Stomach smooth muscle (tissue), 2 donors: ENCODE measurements at regions not wholly inside any gene's neighbourhood (a gene's known extent, or its start where the extent isn't known, plus 50 kb on each side); places are given as distances from the start of the nearest gene placed in this dataset.
"Not testable (repeated sequence)": the region's sequence is repeated elsewhere in the genome, so short reads cannot be mapped to it uniquely, and the experiment has no call there.

ENCODE experiments used
- H3K27ac ChIP-seq: one replicate; pipeline ENCODE4 v1.7.0; 2013; ENCODE audit warnings: mild to moderate bottlenecking, low read length, inconsistent platforms
- H3K27me3 ChIP-seq, 2 donors: one replicate each; pipeline ENCODE4 v1.7.0; 2013; ENCODE audit warnings: low read length in 2 of 2; ENCODE audit not compliant: insufficient read depth in 2 of 2, control insufficient read depth in 1 of 2
- H3K36me3 ChIP-seq, 2 donors: one replicate each; pipeline ENCODE4 v1.7.0; 2013; ENCODE audit warnings: low read length in 2 of 2; ENCODE audit not compliant: control insufficient read depth in 2 of 2, insufficient read depth in 2 of 2
- H3K4me1 ChIP-seq: one replicate; pipeline ENCODE4 v1.7.0; 2013; ENCODE audit warnings: low read length; ENCODE audit not compliant: control insufficient read depth, insufficient read depth
- H3K4me3 ChIP-seq, 2 donors: one replicate each; pipeline ENCODE4 v1.7.0; 2013; ENCODE audit warnings: low read length in 2 of 2
- H3K9ac ChIP-seq, 2 donors: one replicate each; pipeline ENCODE4 v1.7.0; 2013; ENCODE audit warnings: low read length in 2 of 2, mild to moderate bottlenecking in 1 of 2
- H3K9me3 ChIP-seq, 2 donors: one replicate each; pipeline ENCODE4 v1.7.0; 2013; ENCODE audit warnings: low read length in 2 of 2; ENCODE audit not compliant: control insufficient read depth in 2 of 2
- donor health status: healthy.
- donor health status: Pancreatic carcinoma.

DNA sequence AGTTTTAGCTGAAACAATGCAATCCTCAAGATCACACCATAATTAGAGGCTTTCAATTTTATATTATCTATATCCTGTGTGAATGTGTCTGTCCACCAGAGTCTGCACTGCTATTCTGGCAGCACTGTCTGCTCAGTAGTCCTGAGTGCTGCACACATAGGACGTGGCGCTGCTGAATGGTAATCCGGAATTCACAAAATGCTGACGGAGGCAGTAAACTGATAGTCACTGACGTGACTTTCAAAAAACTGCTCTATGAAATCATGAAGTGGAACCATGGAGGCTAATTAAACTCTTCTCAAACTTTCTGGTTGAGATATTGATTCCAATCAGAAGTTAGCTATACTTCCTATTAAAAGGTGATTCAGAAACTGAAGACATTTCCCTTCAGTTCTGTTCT lies 190.8 kb upstream of the NOX3 start:
- Histone ChIP-seq H3K27ac (no peak overlapping the region), H3K9me3 (no peaks in the 10 kb centered on the region), H3K4me1 (no peaks in the 10 kb centered on the region), H3K36me3 (no peaks in the 10 kb centered on the region), H3K4me3 (no peak overlapping the region), H3K9ac (no peak overlapping the region), H3K27me3 (no peaks in the 10 kb centered on the region)

DNA sequence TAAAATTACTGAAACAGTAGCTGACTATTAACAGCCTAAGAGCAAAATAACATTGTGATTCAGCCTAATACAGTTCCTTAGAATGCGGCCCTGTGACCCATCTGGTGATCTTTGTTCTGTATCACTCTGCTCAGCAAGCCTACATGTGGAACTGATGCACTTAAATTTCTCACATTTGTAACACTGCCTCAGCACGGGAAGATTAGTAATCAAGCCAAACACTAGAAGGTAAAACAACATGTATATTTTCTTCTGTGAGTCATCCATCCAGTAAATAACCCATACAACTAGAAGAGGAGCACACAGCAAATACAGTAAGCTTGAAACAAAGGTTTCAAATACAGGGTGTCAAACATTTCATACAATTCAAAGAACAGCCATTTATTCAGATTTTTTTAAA lies 189.7 kb upstream of the NOX3 start:
- Histone ChIP-seq H3K9ac (no peak overlapping the region), H3K36me3 (no peaks in the 10 kb centered on the region), H3K9me3 (no peaks in the 10 kb centered on the region), H3K27ac (no peak overlapping the region), H3K27me3 (no peaks in the 10 kb centered on the region), H3K4me1 (no peaks in the 10 kb centered on the region), H3K4me3 (no peak overlapping the region)

DNA sequence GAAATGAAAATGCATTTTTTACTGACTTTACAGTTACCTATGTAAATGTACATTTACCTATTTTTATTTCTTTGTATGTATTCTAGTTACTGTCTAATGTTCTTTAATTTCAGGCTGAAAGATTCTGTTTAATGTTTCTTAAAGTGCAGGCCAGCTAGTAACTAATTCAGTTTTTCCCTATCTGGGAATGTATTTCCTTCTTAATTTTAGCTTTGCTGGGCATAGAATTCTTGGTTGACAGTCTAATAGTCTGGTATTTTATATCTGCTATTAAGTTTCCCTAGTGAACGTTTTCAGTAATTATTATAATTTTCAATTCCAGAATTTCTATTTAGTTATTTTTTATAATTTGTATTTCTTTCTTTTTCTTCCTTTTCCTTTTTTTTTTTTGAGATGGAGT lies 186.0 kb upstream of the NOX3 start:
- H3K4me3 ChIP-seq, result no peak overlapping the region
- H3K9me3 ChIP-seq, result no peaks in the 10 kb centered on the region
- H3K27me3 ChIP-seq, result no peaks in the 10 kb centered on the region
- no peak overlapping the region for H3K9ac ChIP-seq
- H3K4me1 ChIP-seq, result no peaks in the 10 kb centered on the region
- H3K36me3 ChIP-seq, result no peaks in the 10 kb centered on the region
- H3K27ac ChIP-seq, result no peak overlapping the region

DNA sequence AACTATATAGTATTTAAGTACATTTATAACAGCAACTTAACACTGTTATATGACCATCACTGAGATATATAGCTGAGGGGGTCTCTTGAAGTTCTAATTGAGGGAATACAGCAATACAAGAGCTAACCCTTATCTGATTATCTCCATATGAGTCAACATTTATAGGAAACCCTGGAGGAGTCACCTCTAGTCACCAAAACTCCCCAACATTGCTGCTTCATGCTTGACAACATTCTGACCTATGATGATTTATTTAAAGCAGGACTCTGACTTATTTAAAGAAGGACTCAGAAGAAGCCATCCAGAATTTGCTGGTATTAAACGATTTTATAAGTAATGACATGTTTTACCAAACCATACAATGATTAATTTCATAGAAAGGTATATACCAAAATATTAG lies 182.6 kb upstream of the NOX3 start:
- Histone ChIP-seq H3K9ac (no peak overlapping the region), H3K27me3 (no peaks in the 10 kb centered on the region), H3K4me3 (no peak overlapping the region), H3K36me3 (no peaks in the 10 kb centered on the region), H3K27ac (no peak overlapping the region), H3K9me3 (no peaks in the 10 kb centered on the region), H3K4me1 (no peaks in the 10 kb centered on the region)

DNA sequence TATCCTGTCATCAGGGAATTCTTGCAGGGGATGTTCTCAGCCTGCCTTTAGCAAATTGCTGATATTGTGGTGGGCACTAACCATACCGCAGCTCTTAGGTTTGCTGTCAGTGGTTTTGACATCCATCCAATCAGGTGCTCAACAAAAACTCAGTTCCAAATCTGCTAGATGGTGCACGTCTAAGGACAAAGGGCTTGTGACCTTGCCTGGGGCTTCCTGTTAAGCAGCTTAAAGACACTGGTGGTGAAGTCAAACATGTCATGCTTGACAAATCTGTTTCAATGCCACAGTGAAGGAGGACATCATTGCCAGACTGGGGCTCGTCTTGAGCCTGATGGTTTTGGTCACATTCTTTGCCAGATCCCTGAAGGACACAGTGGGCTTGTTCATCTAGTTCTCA lies 179.8 kb upstream of the NOX3 start:
- no peak overlapping the region for H3K9ac ChIP-seq
- H3K36me3 ChIP-seq, result no peaks in the 10 kb centered on the region
- H3K4me1 ChIP-seq, result no peaks in the 10 kb centered on the region
- H3K9me3 ChIP-seq, result no peaks in the 10 kb centered on the region
- no peaks in the 10 kb centered on the region for H3K27me3 ChIP-seq
- H3K27ac ChIP-seq, result no peak overlapping the region
- no peak overlapping the region for H3K4me3 ChIP-seq

DNA sequence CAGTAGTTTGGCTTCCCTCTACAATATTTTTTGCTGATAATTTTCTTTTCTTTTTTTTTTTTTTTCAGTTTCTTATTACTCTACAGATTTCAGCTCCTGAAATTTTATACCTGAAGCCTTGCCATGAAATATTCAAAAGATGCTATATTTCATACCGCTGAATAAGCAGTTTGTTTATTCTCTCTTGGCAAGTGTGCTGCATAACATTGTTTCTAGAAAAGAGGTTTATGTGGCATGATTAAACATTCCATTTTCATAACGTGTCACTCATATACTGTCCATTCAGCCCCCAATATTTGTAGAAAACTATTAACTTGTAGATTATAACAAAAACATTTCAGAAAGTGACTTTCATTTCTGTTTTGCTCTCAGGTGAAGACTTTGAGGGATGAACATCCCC lies 174.4 kb upstream of the NOX3 start:
- Histone ChIP-seq H3K27me3 (no peaks in the 10 kb centered on the region), H3K9ac (no peak overlapping the region), H3K9me3 (peaks cover 0 to 4% of the 10 kb centered on the region in 2 donors), H3K27ac (no peak overlapping the region), H3K4me3 (no peak overlapping the region), H3K4me1 (no peaks in the 10 kb centered on the region), H3K36me3 (no peaks in the 10 kb centered on the region)

DNA sequence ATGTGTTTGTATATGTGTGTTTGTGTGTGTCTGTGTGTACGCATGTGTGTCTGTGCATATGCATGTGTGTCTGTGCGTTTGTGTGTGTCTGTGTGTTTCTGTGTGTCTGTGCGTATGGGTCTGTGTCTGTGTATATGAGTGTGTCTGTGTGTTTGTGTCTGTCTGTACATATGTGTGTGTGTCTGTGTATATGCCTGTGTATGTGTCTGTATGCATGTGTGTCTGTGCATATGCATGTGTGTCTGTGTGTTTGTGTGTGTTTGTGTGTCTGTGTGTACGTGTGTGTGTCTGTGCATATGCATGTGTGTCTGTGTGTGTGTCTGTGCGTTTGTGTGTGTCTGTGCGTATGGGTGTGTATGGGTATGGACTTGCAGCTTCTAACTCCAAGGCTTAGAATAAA lies 174.0 kb upstream of the NOX3 start:
- no peaks in the 10 kb centered on the region for H3K36me3 ChIP-seq
- H3K9ac ChIP-seq, result no peak overlapping the region
- no peak overlapping the region for H3K27ac ChIP-seq
- H3K9me3 ChIP-seq, result peaks cover 0 to 4% of the 10 kb centered on the region in 2 donors
- H3K4me1 ChIP-seq, result no peaks in the 10 kb centered on the region
- no peaks in the 10 kb centered on the region for H3K27me3 ChIP-seq
- H3K4me3 ChIP-seq, result no peak overlapping the region

DNA sequence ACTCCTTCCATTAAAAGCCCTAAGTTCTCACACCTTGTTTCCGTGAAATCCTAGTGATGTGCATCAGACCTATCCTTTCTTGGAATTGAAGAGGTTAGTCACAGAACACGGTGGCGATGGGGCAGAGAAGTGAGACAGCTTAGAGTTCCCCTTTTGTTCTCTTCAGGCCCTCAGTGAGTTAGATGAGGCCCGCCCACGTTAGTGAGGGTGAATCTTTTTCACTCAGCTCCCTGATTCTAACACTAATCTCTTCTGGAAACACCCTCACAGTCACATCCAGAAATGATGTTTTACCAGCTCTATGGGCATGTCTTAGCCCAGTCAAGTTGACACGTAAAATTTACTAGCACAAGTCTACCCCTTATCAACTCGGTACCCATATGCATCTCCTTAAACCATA lies 172.7 kb upstream of the NOX3 start:
- Histone ChIP-seq H3K9ac (no peak overlapping the region), H3K9me3 (peaks cover 0 to 4% of the 10 kb centered on the region in 2 donors), H3K36me3 (no peaks in the 10 kb centered on the region), H3K27me3 (no peaks in the 10 kb centered on the region), H3K4me1 (no peaks in the 10 kb centered on the region), H3K27ac (no peak overlapping the region), H3K4me3 (no peak overlapping the region)

DNA sequence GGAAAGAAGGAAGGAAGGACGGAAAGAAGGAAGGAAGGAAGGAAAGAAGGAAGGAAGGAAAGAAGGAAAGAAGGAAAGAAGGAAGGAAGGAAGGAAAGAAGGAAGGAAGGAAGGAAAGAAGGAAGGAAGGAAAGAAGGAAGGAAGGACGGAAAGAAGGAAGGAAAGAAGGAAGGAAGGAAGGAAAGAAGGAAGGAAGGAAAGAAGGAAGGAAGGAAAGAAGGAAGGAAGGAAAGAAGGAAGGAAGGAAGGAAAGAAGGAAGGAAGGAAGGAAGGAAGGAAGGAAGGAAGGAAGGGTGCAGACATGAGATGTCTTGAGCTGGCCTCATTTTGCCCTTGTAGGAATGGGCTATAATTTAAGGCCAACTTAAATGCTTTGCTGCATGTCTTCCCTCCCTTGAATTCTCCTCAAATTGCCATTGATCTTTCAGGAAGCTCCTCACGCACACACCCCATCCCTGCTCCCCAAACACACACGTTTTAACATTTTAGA lies 172.1 kb upstream of the NOX3 start:
- H3K9ac ChIP-seq, H3K9me3 ChIP-seq, H3K4me3 ChIP-seq, H3K4me1 ChIP-seq, H3K27me3 ChIP-seq, H3K36me3 ChIP-seq, H3K27ac ChIP-seq: not testable (repeated sequence)

DNA sequence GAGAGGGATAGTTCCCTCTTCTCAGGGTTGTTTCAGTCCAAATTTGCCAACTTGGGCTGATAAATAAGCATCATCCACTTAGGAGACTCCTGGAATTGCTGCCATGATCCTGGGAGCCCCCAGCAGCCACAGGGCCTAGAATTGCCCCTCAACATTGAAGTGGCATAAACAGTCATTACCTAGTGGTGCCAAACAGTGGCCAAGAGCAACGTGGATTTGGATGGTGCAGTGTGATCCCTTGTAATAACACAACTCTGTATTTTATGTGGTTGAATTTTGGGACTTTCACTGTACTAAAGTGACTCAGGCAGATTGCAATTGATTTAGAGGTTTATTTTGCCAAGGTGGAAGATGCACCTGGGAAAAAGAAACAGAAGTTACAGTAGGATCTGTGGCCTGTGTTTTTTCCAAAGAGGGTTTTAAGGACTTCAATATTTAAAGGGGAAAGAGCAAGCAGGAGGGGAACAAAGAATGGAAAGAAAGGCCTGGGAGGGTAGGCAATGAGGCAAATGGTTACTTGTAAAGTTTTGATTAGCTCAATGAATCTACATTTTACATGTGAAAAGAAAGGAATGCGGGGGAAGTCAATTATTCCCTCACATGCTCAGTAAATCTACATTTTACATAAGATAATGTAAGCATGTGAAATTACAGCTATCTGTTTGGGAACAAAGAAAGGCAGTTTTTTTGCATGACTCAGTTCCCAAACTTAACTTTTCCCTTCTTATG lies 168.0 kb upstream of the NOX3 start:
- no peaks in the 10 kb centered on the region for H3K4me1 ChIP-seq
- H3K9me3 ChIP-seq, result peaks cover 0 to 4% of the 10 kb centered on the region in 2 donors
- H3K27ac ChIP-seq, result no peak overlapping the region
- no peaks in the 10 kb centered on the region for H3K36me3 ChIP-seq
- H3K27me3 ChIP-seq, result no peaks in the 10 kb centered on the region
- H3K9ac ChIP-seq, result no peak overlapping the region
- H3K4me3 ChIP-seq, result no peak overlapping the region

DNA sequence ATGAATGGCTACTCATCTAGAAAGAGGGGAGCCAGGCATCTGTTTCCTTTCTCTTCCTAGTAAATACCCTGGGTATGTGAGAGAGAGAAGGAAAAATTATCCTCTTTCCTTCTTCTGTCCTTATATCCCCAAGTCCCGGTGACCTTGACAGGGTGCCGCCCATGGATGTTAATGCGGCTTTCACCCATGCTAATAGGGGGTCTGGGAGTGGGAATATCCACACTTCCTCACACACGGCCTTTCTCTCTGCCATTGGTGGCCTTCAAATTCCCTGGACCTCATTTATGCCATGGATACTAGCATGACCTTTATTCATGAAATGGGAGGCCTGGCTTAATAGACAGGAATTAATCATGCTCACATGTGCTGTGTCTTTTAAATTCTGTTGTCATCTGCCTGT lies 159.0 kb upstream of the NOX3 start:
- peaks cover 10 to 11% of the 10 kb centered on the region in 2 donors for H3K9me3 ChIP-seq
- no peaks in the 10 kb centered on the region for H3K36me3 ChIP-seq
- no peak overlapping the region for H3K4me3 ChIP-seq
- H3K27ac ChIP-seq, result no peak overlapping the region
- no peak overlapping the region for H3K9ac ChIP-seq
- H3K4me1 ChIP-seq, result no peaks in the 10 kb centered on the region
- no peaks in the 10 kb centered on the region for H3K27me3 ChIP-seq
